UCSD-AML1 (cell line): ENCODE measurements at regions not wholly inside any gene's neighbourhood (a gene's known extent, or its start where the extent isn't known, plus 50 kb on each side); places are given as distances from the start of the nearest gene placed in this dataset.

Experiments
- DNase-seq: peaks from one replicate; lab custom pipeline; 2025; ENCODE audit not compliant: unreplicated experiment; lab: John Stamatoyannopoulos, UW

DNA sequence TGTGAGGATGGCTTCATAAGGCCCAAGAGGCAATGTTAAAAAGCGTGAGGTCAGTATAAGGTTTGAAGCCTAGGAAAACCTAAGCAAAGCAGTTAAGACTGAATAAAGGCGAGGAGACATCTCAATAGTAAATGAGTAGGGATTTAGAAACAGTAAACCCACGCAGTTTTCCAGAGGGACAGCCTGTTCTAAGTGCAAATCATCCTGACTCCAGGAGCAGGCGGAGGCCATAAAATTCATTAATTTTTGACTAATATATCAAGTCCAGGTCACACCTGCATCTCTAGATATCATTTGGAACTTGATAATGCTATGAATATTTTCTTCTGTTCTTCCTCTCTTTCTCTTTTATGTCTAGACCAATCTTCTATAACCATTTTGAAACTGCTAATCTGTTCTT, 597.0 kb upstream of the RGS18 start:
- no peak for DNase-seq

DNA sequence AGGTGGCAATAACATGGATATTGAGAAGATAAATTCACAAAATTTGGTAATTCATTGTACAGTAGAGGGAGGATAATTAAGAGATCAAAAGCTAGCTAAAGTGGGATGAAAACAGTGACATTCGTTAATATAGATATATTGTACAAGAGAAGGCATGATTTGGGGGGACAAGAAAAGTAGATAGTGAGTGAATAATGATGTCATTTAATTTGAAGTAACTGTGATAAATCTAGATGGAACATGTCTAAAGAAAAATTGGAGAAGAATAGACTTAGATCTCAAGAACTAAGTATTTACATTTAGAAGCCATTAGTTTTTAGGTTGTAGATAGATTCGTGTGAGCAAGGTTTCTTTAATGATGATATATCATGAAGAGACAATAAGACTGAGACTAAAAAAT, 594.0 kb upstream of the RGS18 start:
- no peak for DNase-seq

DNA sequence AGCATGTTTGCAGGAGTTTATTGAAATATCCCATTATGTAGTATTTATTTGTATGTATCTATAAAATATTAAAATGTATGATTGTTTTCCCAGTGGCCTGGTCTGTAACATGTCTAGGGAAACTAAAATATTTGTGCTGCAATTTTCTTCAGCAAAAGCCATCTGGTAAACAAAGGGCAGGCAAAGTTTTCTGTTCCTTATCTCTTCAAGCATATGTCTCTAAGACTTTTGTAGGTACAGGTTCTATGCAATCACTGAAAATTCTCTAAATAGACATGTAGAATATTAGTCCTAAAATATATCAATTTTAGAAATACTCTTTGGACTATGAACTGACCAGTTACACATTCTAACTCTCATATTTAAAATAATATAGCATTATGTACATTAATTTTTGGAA, 585.8 kb upstream of the RGS18 start:
- DNase-seq = no peak

DNA sequence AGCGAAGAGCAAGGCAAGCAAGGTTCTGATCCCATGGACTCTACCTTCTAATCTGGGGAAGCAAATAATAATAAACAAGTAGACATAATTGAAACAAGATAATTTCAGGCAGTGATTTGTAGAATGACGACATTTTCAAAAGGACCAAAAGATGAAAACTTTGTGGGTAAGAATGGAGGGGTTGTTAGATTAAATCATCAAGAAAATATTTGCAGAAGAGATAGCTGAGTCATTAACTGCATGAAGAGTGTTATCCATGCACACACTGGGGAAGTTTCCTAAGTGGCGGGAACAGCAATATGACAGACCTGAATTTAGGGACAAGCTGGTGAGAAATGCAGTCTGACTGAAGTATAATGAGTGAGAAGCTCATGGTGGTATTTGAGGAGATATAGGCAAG, 583.1 kb upstream of the RGS18 start:
- DNase-seq = no peak

DNA sequence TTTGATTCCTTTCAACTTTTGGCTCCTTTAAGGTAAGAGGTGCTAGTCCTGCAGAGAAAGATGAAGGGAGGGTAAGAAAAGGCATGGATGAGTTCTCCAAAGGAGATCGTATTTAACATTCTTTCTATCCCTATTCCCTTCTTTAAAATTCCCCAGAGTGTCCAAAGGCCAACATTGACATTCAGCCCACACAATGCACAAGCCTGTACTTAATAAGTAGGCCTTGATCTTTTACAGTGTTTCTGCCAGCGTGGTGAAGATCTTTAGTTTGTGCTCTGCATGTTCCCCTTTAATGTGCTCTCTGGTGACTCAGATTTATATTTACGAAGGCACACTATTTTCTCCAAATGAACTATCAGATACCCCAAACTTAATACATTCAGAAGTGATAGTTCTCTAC, 582.5 kb upstream of the RGS18 start:
- DNase-seq = no peak

DNA sequence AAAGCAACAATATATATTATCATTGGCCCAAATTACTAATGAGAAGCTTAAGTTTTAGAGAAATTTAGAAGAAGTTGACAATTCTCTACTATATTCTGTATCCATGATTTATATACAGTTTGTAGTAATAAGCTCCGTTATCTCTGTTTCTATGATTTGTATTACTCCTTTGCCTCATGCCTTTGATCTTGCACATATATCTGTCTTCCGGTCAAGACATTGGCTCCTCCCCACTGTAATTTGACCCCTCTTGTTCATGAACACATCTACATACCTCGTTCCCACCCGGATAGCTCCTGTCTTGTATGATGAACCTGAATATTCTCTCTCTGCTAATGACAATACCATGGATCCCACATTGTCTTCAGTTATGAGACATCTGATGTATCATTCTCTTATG, 581.0 kb upstream of the RGS18 start:
- no peak for DNase-seq

DNA sequence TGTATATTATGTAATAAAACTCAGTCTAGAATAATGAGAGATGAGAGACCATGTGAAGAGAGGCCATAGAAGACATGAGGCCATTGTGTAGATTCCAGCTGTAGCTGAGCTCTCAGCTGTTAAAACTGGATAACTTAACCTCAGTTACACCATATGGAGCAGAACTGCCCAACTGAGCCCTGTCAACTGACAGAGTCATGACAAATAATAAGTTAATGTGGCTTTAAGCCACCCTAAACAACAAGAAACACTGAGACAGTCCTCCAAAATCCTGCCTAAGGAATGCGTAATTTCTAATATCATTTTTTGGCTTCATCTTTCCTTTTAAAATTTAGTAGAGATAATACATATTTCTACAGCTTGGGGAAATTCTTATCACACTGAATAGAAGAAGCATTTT, 580.0 kb upstream of the RGS18 start:
- DNase-seq = no peak

DNA sequence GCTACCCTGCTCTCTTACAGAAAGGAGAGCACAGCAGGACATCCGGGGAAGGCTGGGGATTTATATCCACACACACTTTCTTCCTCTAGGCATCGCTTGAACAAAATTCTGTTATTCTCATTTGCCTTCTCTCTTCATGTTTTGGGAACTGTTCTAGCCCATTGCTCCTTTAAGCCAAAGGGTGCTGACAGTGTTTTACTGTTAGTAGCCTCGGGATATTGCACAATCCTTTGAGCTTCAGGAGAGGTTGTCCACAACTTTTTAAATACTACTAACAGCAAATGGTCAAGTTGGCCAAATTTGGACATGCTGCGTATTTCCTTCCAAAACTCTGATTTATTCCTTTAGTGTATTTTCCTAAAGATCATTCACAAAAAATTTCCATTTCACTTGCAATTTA, 579.2 kb upstream of the RGS18 start:
- DNase-seq = no peak

DNA sequence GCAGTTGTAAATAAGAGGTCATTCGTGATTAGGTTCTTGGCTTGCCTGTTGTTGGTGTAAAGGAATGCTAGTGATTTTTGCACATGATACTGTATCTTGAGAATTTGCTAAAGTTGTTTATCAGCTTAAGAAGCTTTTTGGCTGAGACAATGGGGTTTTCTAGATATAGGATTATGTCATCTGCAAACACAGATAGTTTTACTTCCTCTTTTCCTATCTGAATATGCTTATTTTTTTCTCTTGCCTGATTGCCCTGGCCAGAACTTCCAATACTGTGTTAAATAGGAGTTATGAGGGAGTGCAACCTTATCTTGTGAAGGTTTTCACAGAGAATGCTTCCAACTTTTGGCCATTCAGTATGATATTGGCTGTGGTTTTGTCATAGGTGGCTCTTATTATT, 576.1 kb upstream of the RGS18 start:
- DNase-seq = no peak

DNA sequence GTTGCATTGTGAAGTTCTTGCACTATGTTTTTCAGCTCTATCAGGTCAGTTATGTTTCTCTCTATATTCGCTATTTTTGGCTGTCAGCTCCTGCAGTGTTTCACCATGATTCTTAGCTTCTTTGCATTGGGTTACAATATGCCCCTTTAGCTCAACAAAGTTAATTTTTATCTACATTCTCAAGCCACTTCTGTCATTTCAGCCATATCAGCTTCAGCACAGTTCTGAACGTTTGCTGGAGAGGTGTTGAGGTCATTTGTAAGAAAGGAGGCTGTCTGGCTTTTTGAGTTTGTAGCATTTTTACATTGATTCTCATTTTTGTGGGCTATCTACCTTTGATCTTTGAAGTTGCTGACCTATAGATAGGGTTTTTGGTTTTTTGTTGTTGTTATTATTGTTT, 573.2 kb upstream of the RGS18 start:
- no peak for DNase-seq

DNA sequence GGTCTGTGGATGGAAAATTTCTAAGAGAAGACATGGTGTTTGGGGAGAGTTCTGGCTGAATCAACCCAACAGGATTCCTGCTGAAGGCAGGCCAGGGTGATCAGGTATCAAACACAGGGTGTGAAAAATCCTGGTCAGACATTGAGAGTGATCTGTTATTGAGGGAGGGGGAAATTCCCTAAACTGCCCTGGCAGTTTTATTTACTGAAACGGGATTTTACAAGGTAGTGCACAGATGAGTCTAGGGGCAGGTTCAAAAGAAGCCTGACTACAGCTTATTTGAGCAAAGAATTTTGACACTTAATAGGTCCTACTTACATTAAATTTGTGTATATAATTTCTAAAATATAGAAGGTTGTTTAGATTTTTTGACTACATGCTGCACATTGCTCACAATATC, 569.4 kb upstream of the RGS18 start:
- DNase-seq = no peak

DNA sequence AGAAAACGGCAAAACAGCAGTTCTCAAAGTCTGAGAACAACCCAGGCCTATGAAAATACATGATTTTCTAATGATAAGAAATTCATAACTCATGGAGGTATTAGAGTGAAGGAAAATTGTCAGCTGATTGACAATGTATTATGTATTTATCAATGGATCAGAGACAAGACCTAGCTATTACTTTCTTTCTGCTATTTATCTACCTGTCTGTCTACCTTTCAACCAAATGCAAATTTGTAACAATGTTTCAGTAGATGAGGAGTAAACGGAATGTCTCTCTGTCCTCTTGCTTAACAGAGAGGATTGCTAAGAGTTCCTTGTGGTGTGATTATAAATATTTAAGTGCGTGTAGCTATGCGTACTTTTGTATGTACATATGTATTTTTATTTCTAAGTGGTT, 568.7 kb upstream of the RGS18 start:
- DNase-seq = no peak

DNA sequence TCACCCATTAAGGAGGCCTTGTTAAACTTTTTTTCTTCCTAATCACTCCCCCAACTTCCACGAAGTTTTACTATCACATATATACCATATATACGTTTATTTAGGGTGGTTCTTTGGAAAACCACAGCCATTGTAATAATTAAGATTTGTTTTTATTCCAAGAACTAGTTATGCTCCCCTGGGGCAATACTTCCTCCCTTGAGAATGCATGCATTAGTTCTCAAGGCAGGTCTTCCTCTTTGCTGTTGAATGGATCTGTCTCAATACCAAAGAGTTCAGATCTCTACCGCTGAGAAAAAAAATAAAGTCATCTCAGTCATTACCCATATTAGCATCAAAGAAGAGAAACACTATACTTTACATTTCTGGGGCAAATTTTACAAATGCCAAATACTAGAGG, 567.7 kb upstream of the RGS18 start:
- DNase-seq = no peak

DNA sequence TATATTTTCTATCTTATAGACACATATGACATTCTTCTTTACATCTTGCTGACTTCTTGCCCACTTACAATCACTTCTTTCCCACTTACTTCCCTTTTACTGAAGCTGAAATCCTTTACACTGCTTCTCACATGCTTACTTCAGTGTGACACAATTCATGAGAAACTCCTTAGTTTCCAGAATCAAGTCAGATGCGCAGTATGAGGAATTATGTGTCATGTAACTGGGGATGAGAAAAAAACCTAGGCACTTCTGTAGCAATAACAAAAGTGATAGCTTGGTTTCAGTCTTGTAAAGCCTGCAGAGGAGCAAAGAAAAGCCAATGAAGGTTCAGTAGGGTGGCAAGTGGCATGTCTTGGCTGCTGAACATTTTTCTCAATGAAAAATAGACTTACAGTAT, 566.2 kb upstream of the RGS18 start:
- DNase-seq = no peak

DNA sequence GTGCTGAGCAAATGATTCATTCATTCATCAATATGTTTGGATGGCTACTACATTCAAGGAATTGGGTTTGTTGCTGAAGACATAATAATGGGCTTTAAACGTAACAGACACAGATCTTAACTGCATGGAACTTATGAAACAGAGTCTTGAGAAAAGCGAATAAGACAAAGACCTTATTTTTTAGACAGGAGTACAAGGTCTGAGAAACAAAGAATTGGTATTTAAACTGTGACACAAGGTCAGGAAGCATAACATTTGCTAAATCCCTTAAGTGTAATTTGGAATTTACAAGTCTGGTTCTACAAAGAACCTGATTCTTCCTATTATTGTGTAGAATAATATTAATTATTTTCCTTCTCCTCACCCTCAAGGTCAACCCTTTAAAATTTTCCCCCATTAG, 565.4 kb upstream of the RGS18 start:
- DNase-seq = no peak

DNA sequence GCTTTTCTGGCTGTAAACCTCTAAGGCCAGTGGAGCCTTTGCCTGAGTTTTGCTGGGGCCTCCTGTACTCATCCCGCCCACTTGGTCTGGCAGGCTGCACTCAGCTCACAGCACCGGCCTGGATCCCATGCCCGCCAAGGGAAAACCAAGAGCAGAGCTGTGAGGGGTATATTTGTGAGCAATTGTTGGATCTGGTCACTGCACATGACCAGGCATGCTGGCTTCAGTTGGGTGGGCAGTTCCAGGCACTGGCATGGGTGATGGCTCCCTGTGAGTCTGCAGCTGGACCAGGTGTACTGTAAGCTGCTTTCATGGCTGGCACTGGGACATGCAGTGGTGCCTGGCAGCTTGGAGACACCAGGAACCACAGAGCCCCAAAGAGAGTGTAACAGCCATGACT, 563.1 kb upstream of the RGS18 start:
- peak; percentile 3 for DNase-seq

DNA sequence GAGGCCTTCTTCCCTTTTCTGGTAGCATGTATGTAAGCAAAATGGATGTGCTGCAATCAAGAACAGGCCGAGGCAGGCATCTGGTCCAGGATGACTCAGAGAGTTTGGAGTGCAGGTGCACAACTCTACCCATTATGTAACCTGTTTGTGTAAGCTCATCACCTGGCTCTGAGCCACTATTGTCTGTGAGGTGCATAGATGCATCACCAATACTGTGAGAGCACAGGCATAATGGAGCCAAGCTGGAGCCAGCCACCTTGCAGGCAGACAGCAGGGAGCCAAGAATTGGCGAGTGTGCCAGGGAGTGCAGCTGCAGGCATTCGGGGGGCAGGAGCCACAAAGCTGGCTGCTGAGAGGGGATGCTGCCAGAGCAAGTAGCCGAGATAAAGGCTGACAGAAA, 549.9 kb upstream of the RGS18 start:
- peak; percentile 3 for DNase-seq

DNA sequence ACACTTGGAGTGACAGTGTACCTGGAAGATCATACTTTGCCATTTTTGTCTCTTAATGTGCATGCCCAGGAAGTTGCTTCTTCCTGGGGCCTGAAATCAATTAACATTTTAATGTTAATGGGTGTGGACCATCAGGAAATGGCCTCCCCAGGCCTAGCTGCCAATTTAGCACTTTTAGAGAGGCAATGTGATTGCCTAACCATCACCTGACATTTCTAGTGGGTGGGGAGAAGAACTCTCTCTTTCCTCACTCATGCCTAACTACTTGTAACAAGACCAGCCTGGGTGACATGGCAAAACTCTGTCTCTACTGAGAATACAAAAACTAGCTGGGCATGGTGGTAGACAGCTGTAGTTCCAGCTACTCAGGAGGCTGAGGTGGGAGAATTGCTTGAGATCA, 549.0 kb upstream of the RGS18 start:
- no peak for DNase-seq

DNA sequence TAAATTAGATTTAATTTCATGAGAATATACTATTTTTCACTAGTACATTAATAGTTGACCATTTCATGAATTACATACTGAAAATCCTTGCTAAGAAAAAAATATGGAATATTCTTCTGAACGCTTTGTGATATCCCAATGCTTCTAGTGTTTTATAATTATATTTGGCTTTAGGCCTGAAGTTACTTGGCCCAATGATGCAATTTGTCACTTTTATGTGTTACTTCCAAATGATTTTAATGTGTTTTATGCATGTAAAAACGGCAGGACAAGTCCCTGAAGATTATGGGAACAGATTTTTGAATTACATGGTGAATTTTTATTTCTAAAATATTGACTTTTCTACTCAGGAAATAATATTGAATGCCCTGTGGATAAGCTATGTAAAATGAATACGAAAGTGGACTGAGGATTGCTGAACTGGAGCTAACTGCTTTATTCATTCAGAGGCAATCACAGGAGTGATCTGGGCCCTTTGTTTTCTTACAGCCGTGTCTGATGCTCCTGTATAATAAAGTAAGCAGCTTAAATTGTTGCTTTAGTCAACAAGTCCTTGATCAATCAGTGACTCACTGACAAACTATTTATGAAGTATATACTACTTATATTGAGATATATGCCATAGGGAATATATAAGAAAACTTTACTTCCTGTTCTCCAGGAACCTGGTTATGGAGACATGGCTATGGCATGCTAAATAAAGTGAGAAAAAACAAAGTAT, 543.0 kb upstream of the RGS18 start:
- no peak for DNase-seq

DNA sequence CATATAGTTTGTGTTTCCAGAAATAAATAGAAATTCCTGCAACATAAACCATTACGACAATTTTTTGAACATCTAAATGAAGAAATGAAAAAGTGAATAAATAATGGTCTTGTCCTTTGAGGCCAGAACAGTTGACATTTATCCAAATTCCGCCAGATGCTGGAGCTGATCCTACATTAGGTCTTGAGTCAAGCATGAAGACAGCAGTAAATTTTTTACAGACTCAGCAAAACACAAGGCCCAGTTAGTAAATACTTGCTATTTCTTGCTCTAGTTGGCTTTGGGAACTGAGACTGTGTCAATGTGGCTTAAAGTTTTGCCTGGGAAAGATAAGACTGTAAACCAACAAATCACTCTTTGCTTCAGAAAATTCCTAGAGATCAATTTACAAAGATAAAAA, 540.1 kb upstream of the RGS18 start:
- DNase-seq = no peak

DNA sequence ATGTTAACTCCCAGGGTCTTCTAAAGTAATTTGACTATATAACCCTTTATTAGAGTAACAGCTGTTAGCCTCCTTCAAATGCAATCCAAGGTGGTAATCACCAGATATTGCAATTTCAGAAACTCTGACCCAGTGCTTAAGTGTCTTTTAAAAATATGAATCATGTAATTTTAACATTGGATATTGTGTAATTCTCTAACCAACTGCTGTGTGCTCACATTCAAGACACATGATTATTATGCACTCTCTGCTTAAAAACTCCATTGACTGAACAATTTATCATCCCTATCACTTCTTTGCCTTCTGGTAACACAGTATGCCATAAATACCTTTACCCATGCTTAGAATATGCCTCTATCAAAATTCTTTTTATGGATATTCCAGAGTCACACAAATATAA, 537.4 kb upstream of the RGS18 start:
- DNase-seq = no peak

DNA sequence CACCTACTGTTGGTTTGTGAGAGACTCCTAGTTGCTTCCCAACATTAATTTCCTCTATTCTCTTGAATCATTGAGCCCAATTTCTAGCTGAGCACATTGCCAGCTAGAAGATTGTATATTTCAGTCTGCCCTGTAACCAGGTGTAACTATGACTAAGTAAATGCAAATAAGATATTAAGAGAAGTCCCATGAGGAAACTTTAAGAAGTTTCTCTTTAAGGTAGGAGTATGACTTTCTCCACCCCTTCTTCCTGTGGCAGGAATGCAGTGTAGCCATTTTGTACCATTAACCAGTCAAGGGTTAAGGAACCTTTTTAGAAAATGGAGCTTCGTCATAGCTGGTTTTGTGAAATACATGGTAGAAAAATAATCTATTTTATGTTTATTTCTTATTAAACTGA, 534.2 kb upstream of the RGS18 start:
- DNase-seq = no peak

DNA sequence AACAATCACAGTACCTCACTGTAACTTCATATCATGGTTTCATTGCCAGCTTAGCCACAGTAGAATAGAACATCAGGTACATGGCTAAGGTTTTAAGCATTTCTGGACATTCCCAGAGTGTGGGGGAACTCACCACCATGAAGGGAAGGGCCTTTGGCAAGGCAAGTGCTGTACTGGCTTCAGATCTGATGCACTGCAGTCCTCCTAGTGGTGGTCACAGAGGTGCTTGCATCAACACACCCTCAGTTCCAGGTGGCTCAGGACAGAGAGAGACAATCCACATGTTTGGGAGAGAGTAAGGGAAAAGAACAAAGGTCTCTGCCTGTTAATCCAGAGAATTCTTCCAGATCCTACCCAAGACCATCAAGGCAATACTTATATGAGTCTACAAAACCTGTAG, 528.4 kb upstream of the RGS18 start:
- peak; percentile 1 for DNase-seq
